Jurkat, Clone E6-1 (cell line): ENCODE measurements at regions not wholly inside any gene's neighbourhood (a gene's known extent, or its start where the extent isn't known, plus 50 kb on each side); places are given as distances from the start of the nearest gene placed in this dataset.
"Not testable (repeated sequence)": the region's sequence is repeated elsewhere in the genome, so short reads cannot be mapped to it uniquely, and the experiment has no call there.

ENCODE experiments used
- DNase-seq: peaks from one replicate; pipeline ENCODE4 v3.0.0-alpha.2; 2011; ENCODE audit warnings: low read depth, low spot score
- H3K4me3 ChIP-seq: 2 replicates; pipeline ENCODE4 v1.5.1; 2011; ENCODE audit warnings: mild to moderate bottlenecking, low read length, control low read depth, moderate library complexity

- no peak overlapping the region for H3K4me3 ChIP-seq
- DNase-seq, result no peak
Observed at GRCh38 chr2:64787698-64788097, 134.0 kb upstream of the SERTAD2 start.

- H3K4me3 ChIP-seq, result no peak overlapping the region
- DNase-seq, result no peak
Observed at GRCh38 chr2:64789466-64790320, 136.0 kb upstream of the SERTAD2 start.

- no peak overlapping the region for H3K4me3 ChIP-seq
Observed at GRCh38 chr2:64792300-64792699, 138.6 kb upstream of the SERTAD2 start.

DNA sequence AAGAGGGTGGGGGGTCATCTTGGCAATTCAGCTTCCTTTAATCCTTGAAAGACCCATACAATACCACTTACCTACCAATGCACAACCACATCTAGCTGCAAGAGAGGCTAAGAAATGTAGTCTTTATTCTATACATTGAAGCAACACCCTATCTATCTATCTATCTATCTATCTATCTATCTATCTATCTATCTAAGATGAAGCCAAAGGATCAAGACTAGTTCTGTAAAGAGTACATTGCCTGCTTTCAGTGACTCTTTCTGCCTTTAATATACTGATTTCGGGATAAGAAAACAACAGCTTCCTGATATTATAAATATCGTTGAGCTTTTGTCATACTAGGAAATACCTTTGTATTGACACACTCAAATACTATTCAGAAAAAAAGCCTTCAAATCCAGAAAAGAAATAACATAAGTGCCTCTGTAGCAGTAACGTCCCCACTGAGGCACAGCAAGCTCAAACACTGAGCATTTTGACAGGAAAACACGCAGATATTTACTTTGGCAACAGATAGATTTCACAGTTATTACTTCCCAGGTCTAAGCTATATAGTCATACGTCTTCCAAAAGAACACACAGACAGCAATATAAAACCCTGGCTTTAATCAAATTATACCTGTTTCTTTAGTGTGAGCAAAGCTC lies 139.4 kb upstream of the SERTAD2 start:
- H3K4me3 ChIP-seq, result no peak overlapping the region
- DNase-seq, result no peak

More at GRCh38 chr2:64792300-64792699, 138.6 kb upstream of the SERTAD2 start:
- no peak for DNase-seq

- no peak overlapping the region for H3K4me3 ChIP-seq
Observed at GRCh38 chr2:64793701-64794100, 140.0 kb upstream of the SERTAD2 start.

GRCh38 chr2:64794426-64794995 lies 140.8 kb upstream of the SERTAD2 start:
- H3K4me3 ChIP-seq, result no peak overlapping the region
- no peak for DNase-seq

More at GRCh38 chr2:64793701-64794100, 140.0 kb upstream of the SERTAD2 start:
- DNase-seq, result no peak

DNA sequence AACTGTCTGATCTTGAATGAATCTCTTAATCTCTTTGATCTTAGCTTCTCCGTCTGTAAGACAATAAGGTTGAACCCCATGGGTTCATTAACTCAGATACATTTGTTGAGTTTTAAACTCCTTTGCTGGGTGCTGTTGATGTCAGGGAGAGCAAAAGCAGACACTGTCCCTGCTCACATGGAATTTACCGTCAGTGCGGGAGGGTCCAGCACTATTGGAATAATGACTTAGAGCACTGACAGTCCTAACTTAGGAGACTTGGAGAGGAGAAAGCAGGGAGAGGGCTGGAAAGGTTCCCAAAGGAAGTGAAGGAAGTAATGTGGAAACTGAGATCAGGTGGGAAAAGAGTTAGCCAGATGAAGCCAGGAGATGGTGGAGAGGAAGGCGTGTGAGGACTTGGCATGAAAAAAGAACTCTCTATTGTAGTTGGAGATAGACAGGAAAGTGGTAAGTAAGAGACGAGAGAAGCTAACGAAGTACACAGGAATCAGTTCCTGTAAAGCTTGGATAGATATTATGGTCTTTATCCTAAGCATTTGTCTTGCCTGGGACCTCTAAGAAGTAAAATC lies 141.4 kb upstream of the SERTAD2 start:
- no peak overlapping the region for H3K4me3 ChIP-seq
- DNase-seq, result no peak

DNA sequence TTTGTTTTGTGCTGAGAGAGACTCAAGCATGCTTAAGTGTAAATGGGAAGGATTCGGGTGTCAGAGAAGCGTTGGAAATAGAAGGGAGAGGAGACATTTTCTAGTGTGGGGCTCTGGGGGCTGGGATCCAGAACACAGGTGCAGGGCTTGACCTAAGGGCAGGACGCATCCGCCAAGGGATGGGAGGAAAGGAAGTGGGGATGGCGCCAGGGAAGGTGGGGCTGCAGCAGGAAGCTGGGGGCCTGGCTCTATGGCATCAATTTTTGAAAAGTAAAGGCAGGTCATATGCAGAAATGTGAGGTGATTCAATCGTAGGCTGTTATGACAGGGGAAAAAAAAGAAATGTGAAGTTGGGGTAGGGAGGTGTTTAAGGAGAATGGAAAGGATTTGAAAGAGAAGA lies 143.2 kb upstream of the SERTAD2 start:
- no peak for DNase-seq
- H3K4me3 ChIP-seq, result no peak overlapping the region

DNA sequence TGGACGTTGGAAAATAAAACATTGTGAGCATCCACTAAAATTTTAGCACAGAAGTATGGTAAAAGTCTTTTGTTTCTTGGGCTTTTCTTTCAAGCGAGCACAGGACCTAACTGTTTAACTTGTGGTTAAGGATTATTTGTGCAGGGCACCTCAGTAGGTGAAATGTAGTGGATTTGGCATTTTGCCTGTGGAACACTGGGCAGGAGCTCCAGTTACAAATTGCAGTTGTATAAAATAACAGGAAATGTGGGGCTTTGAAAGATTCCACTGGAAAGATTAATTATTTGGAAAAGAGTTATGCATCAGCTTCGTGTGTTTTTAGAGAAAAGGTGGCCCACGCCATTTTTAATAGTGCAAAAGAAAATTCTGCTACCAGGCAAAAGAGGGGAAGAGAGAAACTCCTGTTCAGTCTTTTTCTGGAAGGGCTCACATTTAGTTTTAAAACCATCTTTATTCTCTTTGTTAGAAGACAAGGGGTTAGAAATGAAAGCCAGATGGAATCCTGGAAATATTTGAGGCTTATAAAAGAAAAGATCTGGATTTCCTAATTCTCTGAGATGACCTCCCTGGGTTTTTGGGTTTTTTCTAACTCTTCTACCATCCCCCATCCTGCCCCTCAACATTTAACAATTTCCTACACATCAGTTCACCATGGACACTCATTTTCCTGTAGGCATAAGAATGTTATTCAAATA lies 144.3 kb upstream of the SERTAD2 start:
- no peak overlapping the region for H3K4me3 ChIP-seq
- DNase-seq, result no peak

DNA sequence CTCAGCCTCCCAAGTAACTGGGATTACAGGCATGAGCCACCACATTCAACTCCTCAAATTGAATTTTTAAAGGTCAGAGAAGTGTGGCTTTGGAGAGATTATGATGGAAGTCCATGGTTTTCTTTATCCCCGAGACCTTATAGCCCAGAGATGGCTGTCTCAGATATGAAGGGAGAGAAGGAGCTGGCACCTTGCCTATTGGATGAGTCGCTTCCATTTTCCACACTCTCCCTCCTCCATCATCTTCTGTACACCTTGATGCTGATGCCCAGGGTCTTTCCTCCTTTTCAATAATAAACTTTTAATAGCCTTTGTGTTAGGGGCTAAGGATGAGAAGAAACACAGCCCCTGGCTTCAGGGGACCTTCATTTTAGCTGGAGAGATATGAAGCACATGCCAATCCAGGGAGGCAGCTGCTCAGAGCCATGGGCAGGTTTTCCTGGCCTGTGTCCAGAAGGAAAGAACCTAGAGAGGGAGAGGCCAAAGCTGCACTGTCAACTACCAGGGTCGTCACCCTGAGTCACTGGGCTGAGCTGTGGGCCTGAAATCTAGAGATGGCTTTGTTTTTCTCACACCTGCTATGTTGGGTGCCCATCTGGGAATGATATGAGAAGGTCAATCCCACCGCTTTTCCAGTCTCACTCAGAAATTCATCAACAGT lies 146.0 kb upstream of the SERTAD2 start:
- no peak overlapping the region for H3K4me3 ChIP-seq
- no peak for DNase-seq

DNA sequence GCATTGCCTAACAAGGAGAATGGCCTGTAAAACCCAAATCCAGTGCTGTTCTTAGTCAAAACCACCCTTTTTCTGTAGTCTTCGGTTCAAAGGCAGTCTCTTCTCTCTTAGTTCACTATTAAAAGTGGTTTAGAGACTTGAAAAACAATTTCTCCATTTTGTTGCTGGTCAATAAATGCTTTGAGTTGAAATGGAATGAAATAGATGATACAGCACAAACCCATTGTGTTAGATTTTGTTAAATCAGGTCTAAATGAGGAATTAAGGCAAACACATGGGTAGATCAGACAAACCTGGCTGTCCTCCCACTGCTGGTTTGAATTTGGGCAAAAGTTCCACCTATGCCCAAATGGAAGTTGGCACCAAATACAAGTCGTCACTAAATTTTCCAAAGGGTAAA lies 150.1 kb upstream of the SERTAD2 start:
- no peak for DNase-seq

DNA sequence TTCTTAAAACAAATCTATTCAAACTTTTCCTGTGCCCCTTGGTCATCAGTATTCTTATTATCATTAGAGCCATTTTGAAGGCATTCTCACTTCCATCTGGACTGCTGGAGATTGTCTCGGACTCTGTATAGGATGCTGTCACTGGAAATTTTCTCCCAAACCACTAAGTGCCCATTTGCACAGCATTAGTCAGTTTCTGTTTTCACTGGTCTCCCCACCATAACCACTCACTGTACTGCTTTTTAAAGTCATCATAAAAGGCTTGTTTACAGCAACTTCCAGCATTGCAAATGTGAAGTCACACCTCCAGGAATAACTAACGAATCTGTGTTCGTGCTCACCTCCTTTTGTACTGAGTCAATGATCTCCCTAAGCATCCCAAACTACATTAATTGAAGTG lies 150.9 kb upstream of the SERTAD2 start:
- no peak overlapping the region for H3K4me3 ChIP-seq
- DNase-seq, result no peak

More for the DNA sequence above, 150.1 kb upstream of the SERTAD2 start:
- H3K4me3 ChIP-seq, result no peak overlapping the region

DNA sequence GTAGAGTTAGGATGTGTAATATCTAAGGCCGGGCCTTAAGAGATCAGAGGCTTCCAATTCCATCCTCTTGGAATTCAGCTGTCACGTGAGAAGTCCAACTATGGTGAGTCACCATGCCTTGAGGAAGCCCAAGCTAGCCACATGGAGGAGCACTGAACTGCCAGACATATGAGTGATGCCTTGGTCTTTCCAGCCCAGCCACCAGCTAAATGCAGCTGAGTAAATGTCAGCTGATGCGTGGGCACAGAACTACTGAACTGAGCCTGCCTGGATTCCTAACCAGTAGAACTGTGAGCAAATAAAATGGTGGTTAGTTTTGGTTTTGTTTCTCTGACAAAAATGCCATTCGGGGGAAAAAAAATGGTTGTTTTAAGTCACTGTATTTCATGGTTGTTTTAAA lies 153.7 kb upstream of the SERTAD2 start:
- H3K4me3 ChIP-seq, result no peak overlapping the region
- DNase-seq, result no peak

DNA sequence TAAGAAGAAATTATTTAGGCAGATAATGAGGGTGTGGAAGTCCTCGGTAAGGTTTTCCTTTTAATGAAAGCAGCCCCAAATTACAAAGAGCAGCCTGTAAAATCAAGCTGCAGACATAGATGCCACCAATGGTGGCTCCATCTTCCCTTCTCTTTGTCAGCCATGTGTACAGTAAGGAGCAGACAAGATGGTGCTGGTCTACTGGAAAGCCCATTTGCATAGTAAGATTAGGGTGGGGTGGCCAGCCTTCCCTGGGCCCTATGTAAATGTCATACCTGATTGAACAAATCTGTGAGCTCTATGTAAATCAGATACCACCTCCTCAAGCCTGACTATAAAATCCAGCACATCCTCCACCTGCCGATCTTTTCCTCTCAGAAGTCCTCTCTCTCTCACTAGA lies 154.4 kb upstream of the SERTAD2 start:
- DNase-seq, result no peak

DNA sequence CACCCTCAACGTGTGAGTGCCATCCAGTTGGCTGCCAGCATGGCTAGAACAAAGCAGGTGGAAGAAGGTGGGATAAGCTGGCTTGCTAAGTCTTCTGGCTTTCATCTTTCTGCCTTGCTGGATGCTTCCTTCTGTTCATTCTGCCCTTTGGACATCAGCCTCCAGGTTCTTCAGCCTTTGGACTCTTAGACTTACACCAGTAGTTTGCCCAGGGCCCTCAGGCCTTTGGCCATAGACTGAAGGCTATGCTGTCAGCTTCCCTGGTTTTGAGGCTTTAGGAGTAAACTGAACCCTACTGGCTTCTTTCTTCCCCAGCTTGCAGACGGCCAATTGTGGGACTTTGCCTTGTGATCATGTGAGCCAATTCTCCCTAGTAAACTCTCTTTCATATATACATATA lies 155.0 kb upstream of the SERTAD2 start:
- DNase-seq, result no peak

More for the DNA sequence above, 154.4 kb upstream of the SERTAD2 start:
- H3K4me3 ChIP-seq, result no peak overlapping the region

DNA sequence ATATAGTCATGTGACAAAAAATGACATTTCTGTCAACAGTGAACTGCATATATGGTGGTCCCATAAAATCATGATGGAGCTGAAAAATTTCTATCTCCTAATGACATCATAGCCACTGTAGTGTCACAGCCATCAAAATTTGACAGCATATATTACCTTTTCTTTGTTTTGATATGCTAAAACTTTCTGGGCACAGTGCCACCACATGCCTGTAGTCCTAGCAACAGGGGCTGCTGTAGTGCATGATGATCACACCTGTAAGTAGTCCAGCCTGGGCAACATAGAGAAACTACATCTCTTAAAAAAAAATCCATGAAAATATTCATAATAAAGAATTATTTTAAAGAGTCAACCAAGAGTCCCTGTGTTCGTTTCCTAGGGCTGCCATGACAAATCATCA lies 155.5 kb upstream of the SERTAD2 start:
- no peak for DNase-seq
- no peak overlapping the region for H3K4me3 ChIP-seq

More for the DNA sequence above, 155.0 kb upstream of the SERTAD2 start:
- H3K4me3 ChIP-seq, result no peak overlapping the region

GRCh38 chr2:64812285-64812684 lies 158.6 kb upstream of the SERTAD2 start:
- DNase-seq, result no peak
- no peak overlapping the region for H3K4me3 ChIP-seq

DNA sequence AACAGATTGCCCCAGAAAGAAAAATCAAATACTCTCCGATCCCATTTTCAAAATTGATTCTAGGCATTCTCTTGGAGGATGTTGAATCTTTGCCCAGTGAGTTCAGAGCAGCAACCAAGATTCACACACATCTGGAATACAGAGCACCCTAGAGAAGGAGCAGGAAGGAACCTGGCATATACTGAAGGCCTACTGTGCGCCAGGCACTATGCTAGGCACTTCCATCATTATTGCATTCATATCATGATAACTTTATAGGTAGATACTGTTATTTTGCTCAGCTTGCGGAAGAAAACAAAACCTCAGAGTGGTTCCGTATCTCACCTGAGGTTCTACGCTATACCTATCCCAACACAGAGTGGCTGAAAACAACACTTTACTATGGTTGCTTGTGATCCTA lies 160.3 kb upstream of the SERTAD2 start:
- no peak overlapping the region for H3K4me3 ChIP-seq
- no peak for DNase-seq

DNA sequence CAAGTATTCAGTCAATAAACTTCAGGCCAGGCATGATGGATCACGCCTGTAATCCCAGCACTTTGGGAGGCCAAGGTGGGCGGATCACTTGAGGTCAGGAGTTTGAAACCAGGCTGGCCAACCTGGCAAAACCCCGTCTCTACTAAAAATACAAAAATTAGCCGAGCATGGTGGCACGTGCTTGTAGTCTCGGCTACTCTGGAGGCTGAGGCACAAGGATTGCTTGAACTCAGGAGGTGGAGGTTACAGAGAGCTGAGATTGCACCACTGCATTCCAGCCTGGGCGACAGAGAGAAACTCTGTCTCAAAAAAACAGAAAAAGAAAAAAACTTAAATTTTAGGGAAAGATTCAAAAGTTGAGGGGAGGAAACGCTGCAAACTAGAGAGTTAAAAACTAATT lies 162.8 kb upstream of the SERTAD2 start:
- DNase-seq, H3K4me3 ChIP-seq: not testable (repeated sequence)
